WI38 (cell line): ENCODE measurements at regions not wholly inside any gene's neighbourhood (a gene's known extent, or its start where the extent isn't known, plus 50 kb on each side); places are given as distances from the start of the nearest gene placed in this dataset.

Experiments
- H3K4me3 ChIP-seq: 2 replicates; pipeline ENCODE4 v1.5.1; 2011; ENCODE audit warnings: low read depth, mild to moderate bottlenecking, control low read depth, low read length
- TF ChIP-seq, protein P1 (sequence below): IDR thresholded peaks from 2 replicates; pipeline ENCODE4 v1.5.1; 2012; ENCODE audit warnings: low read depth, mild to moderate bottlenecking, control low read depth, low read length

DNA sequence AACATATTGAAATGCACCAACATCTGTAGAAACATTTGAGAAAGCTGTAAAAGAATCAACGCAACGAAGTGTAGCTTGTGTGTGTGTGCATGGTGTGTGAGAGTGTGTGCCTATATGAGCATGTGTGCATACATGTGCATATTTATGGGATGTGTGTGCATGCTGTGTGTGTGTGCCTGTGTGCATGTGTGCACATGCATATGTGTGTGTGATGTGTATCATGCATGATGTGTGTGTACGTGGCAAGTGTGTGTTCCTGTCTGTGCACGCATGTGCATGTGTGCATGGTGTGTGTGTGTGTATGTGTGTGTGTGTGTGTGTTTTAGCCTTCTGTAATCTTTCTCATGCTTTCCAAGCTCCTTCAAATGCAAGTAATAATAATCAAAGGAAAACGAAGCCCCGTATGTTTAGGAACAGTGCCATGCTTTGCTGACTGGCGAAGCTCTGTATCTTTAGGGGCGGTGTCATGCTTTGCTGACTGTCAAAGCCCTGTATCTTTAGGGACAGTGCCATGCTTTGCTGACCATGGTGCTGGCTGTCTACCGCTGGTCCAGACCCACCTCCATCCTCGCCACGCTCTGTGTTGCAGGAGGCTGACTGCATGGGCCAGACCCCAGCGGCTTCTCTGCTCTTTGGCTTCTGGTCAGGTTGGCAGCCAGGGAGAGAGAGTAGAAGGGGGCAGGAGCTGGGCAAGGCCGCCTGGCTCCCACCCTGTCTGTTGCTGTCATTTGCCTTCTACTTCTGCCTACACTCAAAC lies 129.2 kb downstream of the ASB1 start:
- TF ChIP-seq, protein P1, sequence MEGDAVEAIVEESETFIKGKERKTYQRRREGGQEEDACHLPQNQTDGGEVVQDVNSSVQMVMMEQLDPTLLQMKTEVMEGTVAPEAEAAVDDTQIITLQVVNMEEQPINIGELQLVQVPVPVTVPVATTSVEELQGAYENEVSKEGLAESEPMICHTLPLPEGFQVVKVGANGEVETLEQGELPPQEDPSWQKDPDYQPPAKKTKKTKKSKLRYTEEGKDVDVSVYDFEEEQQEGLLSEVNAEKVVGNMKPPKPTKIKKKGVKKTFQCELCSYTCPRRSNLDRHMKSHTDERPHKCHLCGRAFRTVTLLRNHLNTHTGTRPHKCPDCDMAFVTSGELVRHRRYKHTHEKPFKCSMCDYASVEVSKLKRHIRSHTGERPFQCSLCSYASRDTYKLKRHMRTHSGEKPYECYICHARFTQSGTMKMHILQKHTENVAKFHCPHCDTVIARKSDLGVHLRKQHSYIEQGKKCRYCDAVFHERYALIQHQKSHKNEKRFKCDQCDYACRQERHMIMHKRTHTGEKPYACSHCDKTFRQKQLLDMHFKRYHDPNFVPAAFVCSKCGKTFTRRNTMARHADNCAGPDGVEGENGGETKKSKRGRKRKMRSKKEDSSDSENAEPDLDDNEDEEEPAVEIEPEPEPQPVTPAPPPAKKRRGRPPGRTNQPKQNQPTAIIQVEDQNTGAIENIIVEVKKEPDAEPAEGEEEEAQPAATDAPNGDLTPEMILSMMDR: no peak
- no peak overlapping the region for H3K4me3 ChIP-seq

DNA sequence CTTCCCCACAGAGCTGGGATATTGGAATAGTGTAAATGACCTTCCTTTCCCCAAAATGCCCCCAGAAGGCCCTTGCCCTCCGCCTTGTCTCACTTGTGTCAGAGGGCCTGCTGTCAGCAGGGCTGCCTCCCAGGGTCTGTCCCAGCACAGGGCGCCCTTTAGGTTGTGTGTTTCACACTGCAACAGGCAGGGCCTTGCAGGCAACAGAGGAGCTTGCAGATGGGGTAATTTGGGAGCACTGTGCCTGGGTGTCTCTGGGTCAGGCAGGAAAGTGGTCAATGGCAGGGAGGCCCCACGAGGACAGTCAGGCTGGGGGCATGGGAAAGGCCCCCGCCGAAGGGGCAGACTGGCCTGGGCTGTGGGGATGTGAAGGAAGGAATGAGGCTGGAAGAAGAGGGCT lies 130.7 kb downstream of the ASB1 start:
- H3K4me3 ChIP-seq: no peak overlapping the region
- TF ChIP-seq, protein P1: no peak

DNA sequence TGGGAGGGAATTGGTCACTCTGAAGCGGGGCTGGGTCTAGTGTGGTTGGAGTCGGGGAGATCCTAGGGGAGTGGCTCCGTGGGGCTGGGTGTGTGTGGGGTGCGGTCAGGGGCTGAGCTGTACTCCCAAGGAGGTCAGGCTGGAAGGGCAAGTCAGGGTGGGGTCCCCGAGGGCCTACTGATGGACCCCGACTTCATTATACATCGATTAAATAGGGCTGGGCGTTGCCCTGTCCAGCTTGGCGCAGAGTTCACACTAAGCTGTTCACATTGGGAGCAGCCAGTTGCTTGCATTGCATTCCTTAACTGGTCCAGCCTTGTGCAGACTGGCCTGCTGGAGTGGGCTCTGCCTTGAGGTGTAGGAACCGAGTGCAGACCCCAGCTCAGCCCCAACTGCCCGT lies 131.2 kb downstream of the ASB1 start:
- TF ChIP-seq, protein P1: no peak
- no peak overlapping the region for H3K4me3 ChIP-seq

DNA sequence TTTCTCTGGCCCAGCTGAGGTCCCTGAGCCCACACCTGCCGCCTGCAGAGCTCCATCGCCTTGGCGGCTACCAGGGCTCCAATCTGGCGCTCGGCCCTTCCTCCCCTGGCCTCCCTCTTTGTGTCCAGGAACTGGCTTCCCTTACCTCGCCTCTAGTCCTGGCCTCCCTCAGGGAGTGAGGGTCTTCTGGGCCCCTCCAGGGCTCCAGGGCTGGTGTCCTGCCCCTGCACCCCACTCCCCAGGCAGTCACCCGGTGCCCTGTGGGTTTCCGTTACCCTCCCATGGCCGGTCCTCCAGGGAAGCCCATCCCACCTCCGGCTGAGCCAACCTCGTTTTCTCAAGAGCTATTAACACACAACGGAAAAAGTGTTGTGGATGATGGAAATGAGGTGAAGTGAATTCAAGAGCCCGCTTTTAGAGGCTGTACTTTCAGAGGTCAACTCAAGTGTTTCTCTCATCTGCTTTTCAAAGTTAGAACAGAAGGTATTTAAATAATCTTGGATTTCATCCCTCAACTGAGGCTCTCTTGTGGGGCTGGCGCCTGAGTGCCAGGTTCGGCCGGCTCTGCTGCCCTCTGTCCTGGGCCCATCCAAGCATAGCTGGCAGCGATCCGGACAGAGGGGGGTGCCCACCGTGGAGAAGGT lies 131.9 kb downstream of the ASB1 start:
- TF ChIP-seq, protein P1: no peak
- H3K4me3 ChIP-seq: no peak overlapping the region

DNA sequence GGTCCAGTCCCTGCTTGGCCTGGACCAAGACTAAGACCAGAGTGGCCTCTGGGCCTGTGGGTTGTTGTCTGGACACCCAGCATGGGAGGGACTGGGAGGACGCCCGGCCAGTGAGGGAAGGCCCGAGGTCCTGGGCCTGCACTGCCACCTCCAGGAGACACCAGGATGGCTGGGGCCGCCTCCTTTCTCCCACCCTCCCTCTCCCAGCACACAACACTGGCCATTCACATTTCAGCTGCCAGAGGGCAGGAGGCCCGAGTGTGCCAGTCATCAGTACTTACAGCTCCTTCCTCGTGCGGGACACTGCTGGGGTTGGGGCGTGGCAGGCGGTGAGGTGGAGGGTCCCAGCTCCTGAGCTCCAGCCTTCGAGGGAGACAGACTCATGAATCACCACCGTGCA lies 133.5 kb downstream of the ASB1 start:
- no peak overlapping the region for H3K4me3 ChIP-seq
- TF ChIP-seq, protein P1: no peak

DNA sequence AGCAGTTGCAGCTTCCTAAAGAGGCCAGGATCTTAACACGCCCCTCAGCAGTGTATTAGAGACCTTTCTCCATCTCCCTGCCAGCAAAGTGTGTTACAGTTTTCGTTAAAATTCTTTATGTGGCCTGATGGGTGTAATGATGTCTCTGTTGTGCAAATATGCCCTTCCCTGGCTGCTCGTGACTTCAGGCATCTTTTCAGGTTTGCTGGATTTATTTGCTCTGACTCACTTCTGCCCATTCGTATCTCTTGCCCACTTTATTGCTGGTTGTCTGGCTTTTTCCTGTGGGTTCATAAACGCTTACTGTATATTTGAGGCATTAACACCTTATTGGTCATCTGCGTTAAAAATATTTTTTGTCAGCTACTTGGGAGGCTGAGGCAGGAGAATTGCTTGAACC lies 134.5 kb downstream of the ASB1 start:
- H3K4me3 ChIP-seq: no peak overlapping the region
- TF ChIP-seq, protein P1: no peak

DNA sequence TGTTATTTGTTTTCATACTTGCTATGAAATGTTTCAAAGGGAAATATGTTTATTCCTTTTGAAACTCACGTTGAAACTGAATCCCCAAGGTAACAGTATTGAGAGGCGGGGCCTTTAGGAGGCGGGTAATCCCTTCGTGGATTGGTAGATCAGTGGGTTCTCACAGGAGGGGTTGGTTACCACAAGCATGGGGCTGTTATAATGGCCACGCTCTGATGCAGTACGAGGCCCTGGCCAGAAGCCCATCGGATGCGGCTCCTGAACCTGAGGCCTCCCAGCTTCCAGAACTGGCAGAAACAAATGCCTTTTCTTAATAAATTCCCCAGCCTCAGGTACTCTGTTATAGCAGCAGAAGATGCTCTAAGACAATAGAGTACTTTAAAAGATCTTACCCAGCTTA lies 135.7 kb downstream of the ASB1 start:
- H3K4me3 ChIP-seq: no peak overlapping the region
- TF ChIP-seq, protein P1: no peak
